PC-3 (cell line): ENCODE measurements at regions not wholly inside any gene's neighbourhood (a gene's known extent, or its start where the extent isn't known, plus 50 kb on each side); places are given as distances from the start of the nearest gene placed in this dataset.
"Not testable (repeated sequence)": the region's sequence is repeated elsewhere in the genome, so short reads cannot be mapped to it uniquely, and the experiment has no call there.

Source experiments
- EZH2phosphoT487 ChIP-seq: fragments of 300-600 bp; sonication (generic); IDR thresholded peaks from 2 replicates; pipeline ENCODE4 v1.6.1; 2018; ENCODE audit warnings: mild to moderate bottlenecking, antibody characterized with exemption, low read length, borderline replicate concordance
- TF ChIP-seq, protein P1 (sequence below): fragments of 300-600 bp; sonication (generic); conservative IDR thresholded peaks from 2 replicates; pipeline ENCODE4 v1.5.1; 2017; ENCODE audit warnings: antibody characterized with exemption, low read depth, mild to moderate bottlenecking, low read length

DNA sequence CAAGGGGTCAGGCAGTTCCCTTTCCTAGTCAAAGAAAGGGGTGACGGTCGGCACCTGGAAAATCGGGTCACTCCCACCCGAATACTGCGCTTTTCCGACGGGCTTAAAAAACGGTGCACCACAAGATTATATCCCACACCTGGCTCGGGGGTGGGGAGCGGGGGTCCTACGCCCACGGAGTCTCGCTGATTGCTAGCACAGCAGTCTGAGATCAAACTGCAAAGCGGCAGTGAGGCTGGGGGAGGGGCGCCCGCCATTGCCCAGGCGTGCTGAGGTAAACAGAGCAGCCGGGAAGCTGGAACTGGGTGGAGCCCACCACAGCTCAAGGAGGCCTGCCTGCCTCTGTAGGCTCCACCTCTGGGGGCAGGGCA lies 1890.5 kb upstream of the FLRT2 start:
- TF ChIP-seq, protein P1, sequence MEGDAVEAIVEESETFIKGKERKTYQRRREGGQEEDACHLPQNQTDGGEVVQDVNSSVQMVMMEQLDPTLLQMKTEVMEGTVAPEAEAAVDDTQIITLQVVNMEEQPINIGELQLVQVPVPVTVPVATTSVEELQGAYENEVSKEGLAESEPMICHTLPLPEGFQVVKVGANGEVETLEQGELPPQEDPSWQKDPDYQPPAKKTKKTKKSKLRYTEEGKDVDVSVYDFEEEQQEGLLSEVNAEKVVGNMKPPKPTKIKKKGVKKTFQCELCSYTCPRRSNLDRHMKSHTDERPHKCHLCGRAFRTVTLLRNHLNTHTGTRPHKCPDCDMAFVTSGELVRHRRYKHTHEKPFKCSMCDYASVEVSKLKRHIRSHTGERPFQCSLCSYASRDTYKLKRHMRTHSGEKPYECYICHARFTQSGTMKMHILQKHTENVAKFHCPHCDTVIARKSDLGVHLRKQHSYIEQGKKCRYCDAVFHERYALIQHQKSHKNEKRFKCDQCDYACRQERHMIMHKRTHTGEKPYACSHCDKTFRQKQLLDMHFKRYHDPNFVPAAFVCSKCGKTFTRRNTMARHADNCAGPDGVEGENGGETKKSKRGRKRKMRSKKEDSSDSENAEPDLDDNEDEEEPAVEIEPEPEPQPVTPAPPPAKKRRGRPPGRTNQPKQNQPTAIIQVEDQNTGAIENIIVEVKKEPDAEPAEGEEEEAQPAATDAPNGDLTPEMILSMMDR = not testable (repeated sequence)
- not testable (repeated sequence) for TF ChIP-seq EZH2phosphoT487
